Thyroid gland (tissue), 4 donors: ENCODE measurements at regions not wholly inside any gene's neighbourhood (a gene's known extent, or its start where the extent isn't known, plus 50 kb on each side); places are given as distances from the start of the nearest gene placed in this dataset.

Experiments
- DNase-seq, 2 donors: peaks; one replicate each; pipeline ENCODE4 v3.0.0-alpha.2; 2019
- H3K27ac ChIP-seq, 3 donors: fragments of 200-600 bp; sonication (generic); 1 replicate in 2 of 3; 2 replicates in 1 of 3; pipeline ENCODE4 v1.5.1; 2016 to 2019; ENCODE audit warnings: mild to moderate bottlenecking in 1 of 3, moderate library complexity in 1 of 3
- H3K27me3 ChIP-seq: fragments of 200-600 bp; sonication (generic); one replicate; pipeline ENCODE4 v1.5.1; 2019
- H3K36me3 ChIP-seq, 2 donors: fragments of 200-600 bp; sonication (generic); one replicate each; pipeline ENCODE4 v1.5.1; 2016 to 2019
- H3K4me1 ChIP-seq, 2 donors: fragments of 200-600 bp; sonication (generic); one replicate each; pipeline ENCODE4 v1.5.1; 2017 to 2019
- H3K4me3 ChIP-seq, 3 donors: fragments of 200-600 bp; sonication (generic); replicated peaks in 1 of 3; 1 replicate in 2 of 3; 2 replicates in 1 of 3; pipeline ENCODE4 v1.5.1; 2016; ENCODE audit warnings: mild to moderate bottlenecking in 1 of 3
- H3K9me3 ChIP-seq: fragments of 200-600 bp; sonication (generic); one replicate; pipeline ENCODE4 v1.5.1; 2017
- POLR2A ChIP-seq, 2 donors: fragments of 450-650 bp; IDR thresholded peaks; one replicate each; pipeline ENCODE4 v1.6.1; 2017; ENCODE audit warnings: antibody characterized with exemption in 2 of 2, mild to moderate bottlenecking in 2 of 2, moderate library complexity in 1 of 2
- WGBS, 2 donors: methylation state at CpG; one replicate each; pipeline ENCODE4 v1.1.5; 2017; 5-methylcytosine and 5-hydroxymethylcytosine counted together
- intact Hi-C: fragments of 100-400 bp; cut with DNase I; formaldehyde crosslinking; loops from one replicate; pipeline ENCODE4 v1.15.1; 2023
- TF ChIP-seq, protein P1 (sequence below), 6 experiments: fragments of 200-600 bp in 3 of 6; fragments of 450-650 bp in 3 of 6; sonication (generic) in 3 of 6; IDR thresholded peaks; one replicate each; pipeline ENCODE4 v1.5.1; 2016 to 2019; ENCODE audit warnings: antibody characterized with exemption in 6 of 6, mild to moderate bottlenecking in 2 of 6, inconsistent platforms in 1 of 6, moderate library complexity in 1 of 6

DNA sequence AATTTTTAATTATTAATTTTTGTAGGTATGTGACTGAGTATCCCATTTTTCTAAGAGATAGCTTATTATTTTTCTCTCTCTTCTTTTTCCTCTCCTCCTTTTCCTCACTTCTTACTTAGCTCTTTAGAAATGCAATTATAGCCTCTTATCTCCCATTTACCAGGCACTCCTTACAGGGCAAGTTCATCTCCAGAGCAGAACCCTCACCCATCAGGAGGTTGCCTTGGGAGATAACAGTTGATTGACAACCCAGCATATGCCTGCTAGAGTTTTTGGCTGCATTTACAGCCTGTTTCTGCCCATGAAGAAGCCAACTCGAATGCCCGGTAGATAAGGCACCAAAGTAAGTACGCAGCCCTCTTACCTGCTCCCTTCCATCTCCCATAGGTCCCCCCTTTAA lies 572.9 kb upstream of the ZFP42 start:
- H3K27ac ChIP-seq: no peak overlapping the region
- TF ChIP-seq, protein P1, sequence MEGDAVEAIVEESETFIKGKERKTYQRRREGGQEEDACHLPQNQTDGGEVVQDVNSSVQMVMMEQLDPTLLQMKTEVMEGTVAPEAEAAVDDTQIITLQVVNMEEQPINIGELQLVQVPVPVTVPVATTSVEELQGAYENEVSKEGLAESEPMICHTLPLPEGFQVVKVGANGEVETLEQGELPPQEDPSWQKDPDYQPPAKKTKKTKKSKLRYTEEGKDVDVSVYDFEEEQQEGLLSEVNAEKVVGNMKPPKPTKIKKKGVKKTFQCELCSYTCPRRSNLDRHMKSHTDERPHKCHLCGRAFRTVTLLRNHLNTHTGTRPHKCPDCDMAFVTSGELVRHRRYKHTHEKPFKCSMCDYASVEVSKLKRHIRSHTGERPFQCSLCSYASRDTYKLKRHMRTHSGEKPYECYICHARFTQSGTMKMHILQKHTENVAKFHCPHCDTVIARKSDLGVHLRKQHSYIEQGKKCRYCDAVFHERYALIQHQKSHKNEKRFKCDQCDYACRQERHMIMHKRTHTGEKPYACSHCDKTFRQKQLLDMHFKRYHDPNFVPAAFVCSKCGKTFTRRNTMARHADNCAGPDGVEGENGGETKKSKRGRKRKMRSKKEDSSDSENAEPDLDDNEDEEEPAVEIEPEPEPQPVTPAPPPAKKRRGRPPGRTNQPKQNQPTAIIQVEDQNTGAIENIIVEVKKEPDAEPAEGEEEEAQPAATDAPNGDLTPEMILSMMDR (IDR thresholded peaks at IDR 0.05): no peak
- no peak for TF ChIP-seq POLR2A (IDR thresholded peaks at IDR 0.05)
- 76 to 80% methylated on average over 3 of the region's 3 CpGs for WGBS, 2 donors

GRCh38 chr4:187424636-187425035 lies 570.9 kb upstream of the ZFP42 start:
- Histone ChIP-seq H3K4me3 (no peak overlapping the region), H3K9me3 (no peaks in the 10 kb centered on the region), H3K27me3 (no peaks in the 10 kb centered on the region), H3K36me3 (no peaks in the 10 kb centered on the region), H3K27ac (no peak overlapping the region), H3K4me1 (no peaks in the 10 kb centered on the region)
- TF ChIP-seq POLR2A (IDR thresholded peaks at IDR 0.05): no peak
- TF ChIP-seq, protein P1 (IDR thresholded peaks at IDR 0.05): no peak
- 68 to 73% methylated on average over 1 of the region's 1 CpG for WGBS, 2 donors
- intact Hi-C loops: no loop called here
- DNase-seq: no peak

More for the DNA sequence above, 572.9 kb upstream of the ZFP42 start:
- H3K27me3 ChIP-seq: no peaks in the 10 kb centered on the region
- no peaks in the 10 kb centered on the region for H3K36me3 ChIP-seq
- no peak for DNase-seq
- H3K4me1 ChIP-seq: no peaks in the 10 kb centered on the region
- H3K9me3 ChIP-seq: no peaks in the 10 kb centered on the region
- no peak overlapping the region for H3K4me3 ChIP-seq
- intact Hi-C loops: no loop called here

DNA sequence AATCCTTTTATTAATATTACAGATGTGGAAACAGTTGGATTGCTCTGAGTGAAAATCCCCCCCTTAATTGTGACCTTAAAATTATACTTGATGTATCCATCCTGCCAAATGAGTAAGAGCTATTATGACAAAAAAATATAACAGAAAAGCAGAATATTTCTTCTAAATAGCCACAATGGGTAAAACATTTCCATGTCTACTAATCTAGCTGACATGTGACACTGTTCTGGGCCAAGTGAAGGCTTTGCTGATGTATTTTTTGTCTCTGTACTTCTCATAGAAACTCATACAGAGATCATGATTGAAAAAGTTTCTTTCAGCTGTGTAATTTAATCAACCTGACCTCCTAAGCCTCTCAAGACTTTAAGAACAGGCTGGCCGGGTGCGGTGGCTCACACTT lies 569.1 kb upstream of the ZFP42 start:
- TF ChIP-seq, protein P1 (IDR thresholded peaks at IDR 0.05): no peak
- TF ChIP-seq POLR2A (IDR thresholded peaks at IDR 0.05): no peak
- no peak for DNase-seq
- intact Hi-C loops: no loop called here
- Histone ChIP-seq H3K9me3 (no peaks in the 10 kb centered on the region), H3K4me3 (no peak overlapping the region), H3K4me1 (no peaks in the 10 kb centered on the region), H3K27me3 (no peaks in the 10 kb centered on the region), H3K27ac (no peak overlapping the region), H3K36me3 (no peaks in the 10 kb centered on the region)
- whole genome bisulfite sequencing, 2 donors: 94% methylated on average over 2 of the region's 2 CpGs

DNA sequence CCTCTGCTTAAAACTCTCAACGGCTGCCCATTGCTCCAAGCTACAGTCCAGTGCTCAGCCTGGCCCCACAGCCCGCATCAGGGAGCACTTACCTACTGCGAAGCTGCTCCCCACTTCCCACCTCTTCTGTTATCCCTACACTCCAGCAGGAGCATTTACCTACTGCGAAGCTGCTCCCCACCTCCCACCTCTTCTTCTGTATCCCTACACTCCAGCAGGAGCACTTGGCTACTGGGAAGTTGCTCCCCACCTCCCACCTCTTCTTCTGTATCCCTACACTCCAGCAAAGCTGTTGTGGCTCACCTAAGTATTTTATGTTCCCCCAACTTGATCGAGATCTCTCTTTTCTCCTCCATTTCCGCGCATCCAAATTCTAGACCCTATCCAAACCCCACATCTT lies 563.3 kb upstream of the ZFP42 start:
- no peak overlapping the region for H3K27ac ChIP-seq
- no peaks in the 10 kb centered on the region for H3K4me1 ChIP-seq
- no peak for TF ChIP-seq POLR2A (IDR thresholded peaks at IDR 0.05)
- TF ChIP-seq, protein P1 (IDR thresholded peaks at IDR 0.05): no peak
- no peaks in the 10 kb centered on the region for H3K36me3 ChIP-seq
- H3K4me3 ChIP-seq: no peak overlapping the region
- no peak for DNase-seq
- intact Hi-C loops: no loop called here
- no peaks in the 10 kb centered on the region for H3K9me3 ChIP-seq
- no peaks in the 10 kb centered on the region for H3K27me3 ChIP-seq
- WGBS, 2 donors: 83 to 85% methylated on average over 7 of the region's 7 CpGs

DNA sequence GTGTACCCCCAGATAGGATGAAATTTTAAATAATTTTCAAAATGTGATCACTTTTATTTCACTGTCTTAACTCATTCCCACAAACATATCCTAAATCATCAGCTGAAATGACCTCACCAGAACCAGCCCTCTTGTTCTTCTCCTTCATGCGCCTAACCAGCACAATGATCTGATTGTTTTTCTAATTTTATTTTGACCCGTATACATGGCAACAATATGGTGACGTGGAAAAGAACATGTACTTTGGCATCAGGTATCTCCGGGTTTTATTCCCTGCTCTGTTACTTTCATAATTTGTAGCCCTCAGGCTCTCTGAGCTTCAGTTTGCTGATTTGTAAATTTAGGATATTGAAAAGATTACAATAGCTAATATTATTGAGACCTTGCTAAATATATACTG lies 562.4 kb upstream of the ZFP42 start:
- intact Hi-C loops: no loop called here
- no peak overlapping the region for H3K27ac ChIP-seq
- H3K4me1 ChIP-seq: no peaks in the 10 kb centered on the region
- no peaks in the 10 kb centered on the region for H3K36me3 ChIP-seq
- no peaks in the 10 kb centered on the region for H3K27me3 ChIP-seq
- DNase-seq: no peak
- WGBS, 2 donors: 91 to 96% methylated on average over 4 of the region's 4 CpGs
- H3K4me3 ChIP-seq: no peak overlapping the region
- H3K9me3 ChIP-seq: no peaks in the 10 kb centered on the region
- TF ChIP-seq, protein P1 (IDR thresholded peaks at IDR 0.05): no peak
- TF ChIP-seq POLR2A (IDR thresholded peaks at IDR 0.05): no peak
